B cell (primary cell): ENCODE measurements at regions not wholly inside any gene's neighbourhood (a gene's known extent, or its start where the extent isn't known, plus 50 kb on each side); places are given as distances from the start of the nearest gene placed in this dataset.

Experiments used
- EZH2 ChIP-seq: IDR thresholded peaks from 2 replicates; pipeline ENCODE4 v1.6.1; 2012; ENCODE audit warnings: borderline replicate concordance, low read depth, mild to moderate bottlenecking, moderate library complexity, low read length; ENCODE audit not compliant: insufficient read depth, poor library complexity, severe bottlenecking
- TF ChIP-seq, protein P1 (sequence below): fragments of 200-600 bp; IDR thresholded peaks from one replicate; pipeline ENCODE4 v1.8.0; 2022; ENCODE audit warnings: antibody characterized with exemption, mild to moderate bottlenecking

GRCh38 chr10:5268743-5269142, 72.1 kb downstream of the AKR1C4 start:
- TF ChIP-seq, protein P1, sequence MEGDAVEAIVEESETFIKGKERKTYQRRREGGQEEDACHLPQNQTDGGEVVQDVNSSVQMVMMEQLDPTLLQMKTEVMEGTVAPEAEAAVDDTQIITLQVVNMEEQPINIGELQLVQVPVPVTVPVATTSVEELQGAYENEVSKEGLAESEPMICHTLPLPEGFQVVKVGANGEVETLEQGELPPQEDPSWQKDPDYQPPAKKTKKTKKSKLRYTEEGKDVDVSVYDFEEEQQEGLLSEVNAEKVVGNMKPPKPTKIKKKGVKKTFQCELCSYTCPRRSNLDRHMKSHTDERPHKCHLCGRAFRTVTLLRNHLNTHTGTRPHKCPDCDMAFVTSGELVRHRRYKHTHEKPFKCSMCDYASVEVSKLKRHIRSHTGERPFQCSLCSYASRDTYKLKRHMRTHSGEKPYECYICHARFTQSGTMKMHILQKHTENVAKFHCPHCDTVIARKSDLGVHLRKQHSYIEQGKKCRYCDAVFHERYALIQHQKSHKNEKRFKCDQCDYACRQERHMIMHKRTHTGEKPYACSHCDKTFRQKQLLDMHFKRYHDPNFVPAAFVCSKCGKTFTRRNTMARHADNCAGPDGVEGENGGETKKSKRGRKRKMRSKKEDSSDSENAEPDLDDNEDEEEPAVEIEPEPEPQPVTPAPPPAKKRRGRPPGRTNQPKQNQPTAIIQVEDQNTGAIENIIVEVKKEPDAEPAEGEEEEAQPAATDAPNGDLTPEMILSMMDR: no peak
- TF ChIP-seq EZH2: no peak
